ENCODE measurements at regions not wholly inside any gene's neighbourhood (a gene's known extent, or its start where the extent isn't known, plus 50 kb on each side); places are given as distances from the start of the nearest gene placed in this dataset.

- DNase-seq = no peak
These were observed 55.2 kb upstream of the UGP2 start for GRCh38 chr2:63786471-63786870.

GRCh38 chr2:63788071-63788470 is 53.6 kb upstream of the UGP2 start:
- DNase-seq = no peak

GRCh38 chr2:63789338-63790020 is 52.2 kb upstream of the UGP2 start:
- no peak for DNase-seq

- no peak for DNase-seq
These were observed 51.2 kb upstream of the UGP2 start for GRCh38 chr2:63790491-63790890.

GRCh38 chr2:63790906-63791305 is 50.8 kb upstream of the UGP2 start:
- no peak for DNase-seq

GRCh38 chr2:63791387-63791786 is 50.3 kb upstream of the UGP2 start:
- DNase-seq = no peak

Measured in NCI-H1694 treated with DMSO at 0.1 percent for 48 hours (cell line).